B cell (primary cell): ENCODE measurements at regions not wholly inside any gene's neighbourhood (a gene's known extent, or its start where the extent isn't known, plus 50 kb on each side); places are given as distances from the start of the nearest gene placed in this dataset.

ENCODE experiments used
- EZH2 ChIP-seq: IDR thresholded peaks from 2 replicates; pipeline ENCODE4 v1.6.1; 2012; ENCODE audit warnings: borderline replicate concordance, low read depth, mild to moderate bottlenecking, moderate library complexity, low read length; ENCODE audit not compliant: insufficient read depth, poor library complexity, severe bottlenecking
- TF ChIP-seq, protein P1 (sequence below): fragments of 200-600 bp; IDR thresholded peaks from one replicate; pipeline ENCODE4 v1.8.0; 2022; ENCODE audit warnings: antibody characterized with exemption, mild to moderate bottlenecking

DNA sequence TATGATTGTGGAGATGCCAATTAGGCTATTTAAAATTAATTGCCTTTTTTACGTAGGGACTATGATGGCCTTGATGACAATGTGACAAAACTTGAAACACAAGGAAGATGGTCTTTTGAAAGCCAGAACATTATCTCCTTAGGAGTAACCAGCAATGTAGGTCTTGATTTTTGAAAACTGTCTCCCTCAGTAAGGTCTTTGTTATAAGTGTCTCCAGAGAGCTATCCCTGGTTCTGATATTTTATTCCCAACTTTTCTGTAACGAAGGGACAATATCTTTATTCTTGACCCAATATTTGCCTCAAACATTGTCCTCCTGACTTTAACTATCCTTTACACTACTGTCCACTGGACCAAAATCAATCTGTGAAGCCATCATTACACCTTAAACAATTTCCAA lies 493.2 kb downstream of the CCDC85A start:
- TF ChIP-seq, protein P1, sequence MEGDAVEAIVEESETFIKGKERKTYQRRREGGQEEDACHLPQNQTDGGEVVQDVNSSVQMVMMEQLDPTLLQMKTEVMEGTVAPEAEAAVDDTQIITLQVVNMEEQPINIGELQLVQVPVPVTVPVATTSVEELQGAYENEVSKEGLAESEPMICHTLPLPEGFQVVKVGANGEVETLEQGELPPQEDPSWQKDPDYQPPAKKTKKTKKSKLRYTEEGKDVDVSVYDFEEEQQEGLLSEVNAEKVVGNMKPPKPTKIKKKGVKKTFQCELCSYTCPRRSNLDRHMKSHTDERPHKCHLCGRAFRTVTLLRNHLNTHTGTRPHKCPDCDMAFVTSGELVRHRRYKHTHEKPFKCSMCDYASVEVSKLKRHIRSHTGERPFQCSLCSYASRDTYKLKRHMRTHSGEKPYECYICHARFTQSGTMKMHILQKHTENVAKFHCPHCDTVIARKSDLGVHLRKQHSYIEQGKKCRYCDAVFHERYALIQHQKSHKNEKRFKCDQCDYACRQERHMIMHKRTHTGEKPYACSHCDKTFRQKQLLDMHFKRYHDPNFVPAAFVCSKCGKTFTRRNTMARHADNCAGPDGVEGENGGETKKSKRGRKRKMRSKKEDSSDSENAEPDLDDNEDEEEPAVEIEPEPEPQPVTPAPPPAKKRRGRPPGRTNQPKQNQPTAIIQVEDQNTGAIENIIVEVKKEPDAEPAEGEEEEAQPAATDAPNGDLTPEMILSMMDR: no peak
- no peak for TF ChIP-seq EZH2
